Medulla oblongata (tissue), 1 donor: ENCODE measurements at regions not wholly inside any gene's neighbourhood (a gene's known extent, or its start where the extent isn't known, plus 50 kb on each side); places are given as distances from the start of the nearest gene placed in this dataset.

Experiments
- DNase-seq: peaks from one replicate; pipeline ENCODE4 v3.0.0-alpha.2; 2015; ENCODE audit errors: extremely low spot score

DNA sequence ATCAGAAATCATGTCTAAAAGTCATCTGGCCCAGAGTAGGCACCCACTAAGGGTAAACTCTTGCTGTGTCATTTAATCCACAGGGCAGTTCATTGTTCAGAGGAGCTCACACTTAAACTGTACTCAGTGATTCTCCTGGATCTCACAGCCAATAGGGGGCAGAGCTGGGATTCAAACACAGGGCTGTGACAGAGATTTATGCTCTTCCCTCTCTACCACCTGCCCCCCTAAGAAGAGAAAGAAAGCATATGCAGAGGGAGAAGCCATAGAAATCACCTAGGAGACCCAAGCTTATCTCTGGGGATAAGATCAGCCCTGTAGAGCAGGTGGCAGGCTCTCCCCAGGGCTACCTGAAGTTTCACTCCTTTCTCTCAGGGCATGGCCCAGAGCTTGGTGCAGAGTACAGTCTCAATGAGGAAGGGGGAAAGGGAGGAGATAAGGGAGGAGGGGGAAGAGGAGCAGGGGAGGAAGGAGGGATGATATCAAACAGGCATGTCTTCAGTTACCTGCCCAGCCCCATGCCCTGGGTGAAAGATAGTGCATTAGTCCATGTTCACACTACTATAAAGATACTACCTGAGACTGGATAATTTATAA, 51.8 kb upstream of the ADPGK start:
- no peak for DNase-seq

GRCh38 chr15:72833561-72833960, 50.0 kb upstream of the ADPGK start:
- no peak for DNase-seq
